ENCODE measurements at regions not wholly inside any gene's neighbourhood (a gene's known extent, or its start where the extent isn't known, plus 50 kb on each side); places are given as distances from the start of the nearest gene placed in this dataset.
A peak's percentile ranks its signal among the peaks of the same experiment; 100 is the strongest.

GRCh38 chr17:33777674-33778073, 477.4 kb upstream of the CCL2 start:
- DNase-seq (ENCODE audit: low read depth), result no peak
- no peak for TF ChIP-seq CTCF (IDR thresholded peaks at IDR 0.05; ENCODE audit: control insufficient read depth, insufficient read depth, low read depth, low read length, missing control alignments)
- no peak overlapping the region for H3K4me3 ChIP-seq (ENCODE audit: control insufficient read depth, low read depth, low read length)

- no peak overlapping the region for H3K4me3 ChIP-seq (ENCODE audit: control insufficient read depth, low read depth, low read length)
- no peak for DNase-seq (ENCODE audit: low read depth)
- no peak for TF ChIP-seq CTCF (IDR thresholded peaks at IDR 0.05; ENCODE audit: control insufficient read depth, insufficient read depth, low read depth, low read length, missing control alignments)
Observed at GRCh38 chr17:33778505-33779233, 476.4 kb upstream of the CCL2 start.

- peak; percentile 5 for DNase-seq (ENCODE audit: low read depth)
- H3K4me3 ChIP-seq (ENCODE audit: control insufficient read depth, low read depth, low read length), result no peak overlapping the region
- TF ChIP-seq CTCF (IDR thresholded peaks at IDR 0.05; ENCODE audit: control insufficient read depth, insufficient read depth, low read depth, low read length, missing control alignments), result peak; percentile 79
Observed at GRCh38 chr17:33779234-33779591, 475.9 kb upstream of the CCL2 start.

- TF ChIP-seq CTCF (IDR thresholded peaks at IDR 0.05; ENCODE audit: control insufficient read depth, insufficient read depth, low read depth, low read length, missing control alignments), result no peak
- H3K4me3 ChIP-seq (ENCODE audit: control insufficient read depth, low read depth, low read length), result no peak overlapping the region
- no peak for DNase-seq (ENCODE audit: low read depth)
Observed at GRCh38 chr17:33785281-33785680, 469.8 kb upstream of the CCL2 start.

- TF ChIP-seq CTCF (IDR thresholded peaks at IDR 0.05; ENCODE audit: control insufficient read depth, insufficient read depth, low read depth, low read length, missing control alignments), result no peak
- H3K4me3 ChIP-seq (ENCODE audit: control insufficient read depth, low read depth, low read length), result no peak overlapping the region
- no peak for DNase-seq (ENCODE audit: low read depth)
Observed at GRCh38 chr17:33786478-33786877, 468.6 kb upstream of the CCL2 start.

GRCh38 chr17:33789658-33790057, 465.4 kb upstream of the CCL2 start:
- DNase-seq (ENCODE audit: low read depth), result no peak
- no peak for TF ChIP-seq CTCF (IDR thresholded peaks at IDR 0.05; ENCODE audit: control insufficient read depth, insufficient read depth, low read depth, low read length, missing control alignments)
- no peak overlapping the region for H3K4me3 ChIP-seq (ENCODE audit: control insufficient read depth, low read depth, low read length)

Measured in AG09309 (cell line).